PC-3 (cell line): ENCODE measurements at regions not wholly inside any gene's neighbourhood (a gene's known extent, or its start where the extent isn't known, plus 50 kb on each side); places are given as distances from the start of the nearest gene placed in this dataset.

Experiments used
- EZH2 ChIP-seq: fragments of 300-600 bp; sonication (generic); IDR thresholded peaks from one replicate; pipeline ENCODE4 v1.6.1; 2017; ENCODE audit warnings: antibody characterized with exemption, mild to moderate bottlenecking, low read length; ENCODE audit not compliant: unreplicated experiment
- EZH2phosphoT487 ChIP-seq: fragments of 300-600 bp; sonication (generic); IDR thresholded peaks from 2 replicates; pipeline ENCODE4 v1.6.1; 2018; ENCODE audit warnings: mild to moderate bottlenecking, antibody characterized with exemption, low read length, borderline replicate concordance
- TF ChIP-seq, protein P1 (sequence below): fragments of 300-600 bp; sonication (generic); conservative IDR thresholded peaks from 2 replicates; pipeline ENCODE4 v1.5.1; 2017; ENCODE audit warnings: antibody characterized with exemption, low read depth, mild to moderate bottlenecking, low read length

DNA sequence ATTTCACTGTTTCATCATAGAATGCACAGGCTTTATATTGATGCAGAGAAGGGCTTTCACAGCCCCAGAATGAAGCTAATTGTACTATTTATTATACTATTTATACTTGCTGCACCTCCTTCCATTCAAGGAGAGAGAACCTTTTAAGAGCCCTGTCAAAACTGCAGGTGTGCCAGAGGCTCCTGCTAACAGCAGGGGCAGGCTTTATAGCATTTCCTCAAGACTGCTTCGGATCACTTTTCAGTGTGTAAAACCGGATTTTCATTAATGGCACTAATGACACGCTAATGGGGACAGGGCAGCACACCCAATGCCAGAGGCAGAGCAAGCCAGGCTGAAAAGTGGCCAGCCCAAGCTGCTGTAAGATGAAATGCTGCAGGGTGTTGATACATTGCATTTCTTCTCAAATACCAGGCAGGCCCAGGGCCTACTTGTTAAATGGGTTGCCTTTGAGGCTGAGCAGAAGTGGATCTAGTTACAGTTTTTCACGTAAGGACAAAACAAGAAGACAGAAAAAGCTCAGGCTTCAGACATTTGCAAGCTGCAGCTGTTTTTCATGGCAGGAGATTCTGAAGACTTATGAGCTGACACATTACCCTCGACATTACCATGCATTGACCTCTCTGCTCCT, 487.7 kb upstream of the BTBD3 start:
- TF ChIP-seq, protein P1, sequence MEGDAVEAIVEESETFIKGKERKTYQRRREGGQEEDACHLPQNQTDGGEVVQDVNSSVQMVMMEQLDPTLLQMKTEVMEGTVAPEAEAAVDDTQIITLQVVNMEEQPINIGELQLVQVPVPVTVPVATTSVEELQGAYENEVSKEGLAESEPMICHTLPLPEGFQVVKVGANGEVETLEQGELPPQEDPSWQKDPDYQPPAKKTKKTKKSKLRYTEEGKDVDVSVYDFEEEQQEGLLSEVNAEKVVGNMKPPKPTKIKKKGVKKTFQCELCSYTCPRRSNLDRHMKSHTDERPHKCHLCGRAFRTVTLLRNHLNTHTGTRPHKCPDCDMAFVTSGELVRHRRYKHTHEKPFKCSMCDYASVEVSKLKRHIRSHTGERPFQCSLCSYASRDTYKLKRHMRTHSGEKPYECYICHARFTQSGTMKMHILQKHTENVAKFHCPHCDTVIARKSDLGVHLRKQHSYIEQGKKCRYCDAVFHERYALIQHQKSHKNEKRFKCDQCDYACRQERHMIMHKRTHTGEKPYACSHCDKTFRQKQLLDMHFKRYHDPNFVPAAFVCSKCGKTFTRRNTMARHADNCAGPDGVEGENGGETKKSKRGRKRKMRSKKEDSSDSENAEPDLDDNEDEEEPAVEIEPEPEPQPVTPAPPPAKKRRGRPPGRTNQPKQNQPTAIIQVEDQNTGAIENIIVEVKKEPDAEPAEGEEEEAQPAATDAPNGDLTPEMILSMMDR = no peak
- TF ChIP-seq EZH2 (no peak), EZH2phosphoT487 (no peak)
